Keratinocyte (primary cell): ENCODE measurements at regions not wholly inside any gene's neighbourhood (a gene's known extent, or its start where the extent isn't known, plus 50 kb on each side); places are given as distances from the start of the nearest gene placed in this dataset.

ENCODE experiments used
- DNase-seq: peaks from one replicate; pipeline ENCODE4 v3.0.0-alpha.2; 2011; ENCODE audit warnings: low read depth, missing footprints, low spot score
- FAIRE-seq: peaks from 2 replicates; lab custom pipeline; 2011; peaks lifted over from hg19 to GRCh38; lab: Jason Lieb, UNC
- H2AFZ ChIP-seq: 2 replicates; pipeline ENCODE4 v1.6.0; 2012; ENCODE audit warnings: low read length, control low read depth, inconsistent platforms; ENCODE audit not compliant: control insufficient read depth
- H3K27ac ChIP-seq: 2 replicates; pipeline ENCODE4 v1.5.1; 2011; ENCODE audit warnings: low read length; ENCODE audit not compliant: control insufficient read depth, insufficient read depth
- H3K27me3 ChIP-seq: 3 replicates; pipeline ENCODE4 v1.6.0; 2011; ENCODE audit warnings: low read length; ENCODE audit not compliant: control insufficient read depth, insufficient read depth; ENCODE audit errors: extremely low read depth
- H3K36me3 ChIP-seq, 2 experiments: 2 replicates in 1 of 2; 3 replicates in 1 of 2; pipeline ENCODE4 v1.5.1; 2011; ENCODE audit warnings: low read length in 2 of 2, mild to moderate bottlenecking in 1 of 2; ENCODE audit not compliant: control insufficient read depth in 2 of 2, insufficient read depth in 2 of 2; ENCODE audit errors: extremely low read depth in 1 of 2
- H3K4me1 ChIP-seq: 3 replicates; pipeline ENCODE4 v1.5.1; 2011; ENCODE audit warnings: low read length; ENCODE audit not compliant: control insufficient read depth, insufficient read depth; ENCODE audit errors: extremely low read depth
- H3K4me2 ChIP-seq: 3 replicates; pipeline ENCODE4 v1.6.0; 2011; ENCODE audit warnings: low read depth, low read length; ENCODE audit not compliant: control insufficient read depth, insufficient read depth; ENCODE audit errors: extremely low read depth
- H3K4me3 ChIP-seq, 3 experiments: fragments of 200-600 bp in 1 of 3; sonication (generic) in 1 of 3; 2 replicates in 2 of 3; 3 replicates in 1 of 3; pipeline ENCODE4 v1.5.1; 2011 to 2016; ENCODE audit warnings: low read length in 3 of 3, mild to moderate bottlenecking in 3 of 3, control low read depth in 2 of 3, inconsistent platforms in 1 of 3, low read depth in 1 of 3, mixed read lengths in 1 of 3, mixed run types in 1 of 3, moderate library complexity in 1 of 3; ENCODE audit not compliant: control insufficient read depth in 2 of 3, insufficient read depth in 2 of 3; ENCODE audit errors: extremely low read depth in 1 of 3
- H3K79me2 ChIP-seq: 2 replicates; pipeline ENCODE4 v1.6.0; 2012; ENCODE audit warnings: low read length; ENCODE audit not compliant: control insufficient read depth, insufficient read depth
- H3K9ac ChIP-seq: 3 replicates; pipeline ENCODE4 v1.6.0; 2011; ENCODE audit warnings: low read length; ENCODE audit not compliant: control insufficient read depth, insufficient read depth; ENCODE audit errors: extremely low read depth
- H3K9me1 ChIP-seq: 3 replicates; pipeline ENCODE4 v1.6.0; 2011; ENCODE audit warnings: low read length; ENCODE audit not compliant: control insufficient read depth, insufficient read depth; ENCODE audit errors: extremely low read depth
- H3K9me3 ChIP-seq: 2 replicates; pipeline ENCODE4 v1.5.1; 2012; ENCODE audit warnings: low read depth, low read length; ENCODE audit not compliant: control insufficient read depth
- H4K20me1 ChIP-seq: 3 replicates; pipeline ENCODE4 v1.6.0; 2011; ENCODE audit warnings: low read length; ENCODE audit not compliant: control insufficient read depth, insufficient read depth; ENCODE audit errors: extremely low read depth
- EZH2 ChIP-seq: IDR thresholded peaks from one replicate; pipeline ENCODE4 v1.6.1; 2012; ENCODE audit warnings: inconsistent platforms, mild to moderate bottlenecking, low read length, moderate library complexity
- dilution Hi-C: fragments of 300-500 bp; cut with MboI; formaldehyde crosslinking; loops from one replicate; pipeline ENCODE4 v1.7.0; 2020; ENCODE audit warnings: low sequenced_read_pairs; ENCODE audit not compliant: extremely low pct_ligation_motif_present
- TF ChIP-seq, protein P1 (sequence below), 3 experiments: IDR thresholded peaks in 1 of 3; conservative IDR thresholded peaks in 1 of 3; optimal IDR thresholded peaks in 1 of 3; 2 replicates in 2 of 3; 3 replicates in 1 of 3; pipeline versions ENCODE3 to v1.5.1; 2011; ENCODE audit warnings: low read length in 3 of 3, mild to moderate bottlenecking in 3 of 3, moderate library complexity in 2 of 3, control low read depth in 1 of 3, inconsistent platforms in 1 of 3; ENCODE audit not compliant: insufficient read depth in 2 of 3; ENCODE audit errors: extremely low read depth in 1 of 3

DNA sequence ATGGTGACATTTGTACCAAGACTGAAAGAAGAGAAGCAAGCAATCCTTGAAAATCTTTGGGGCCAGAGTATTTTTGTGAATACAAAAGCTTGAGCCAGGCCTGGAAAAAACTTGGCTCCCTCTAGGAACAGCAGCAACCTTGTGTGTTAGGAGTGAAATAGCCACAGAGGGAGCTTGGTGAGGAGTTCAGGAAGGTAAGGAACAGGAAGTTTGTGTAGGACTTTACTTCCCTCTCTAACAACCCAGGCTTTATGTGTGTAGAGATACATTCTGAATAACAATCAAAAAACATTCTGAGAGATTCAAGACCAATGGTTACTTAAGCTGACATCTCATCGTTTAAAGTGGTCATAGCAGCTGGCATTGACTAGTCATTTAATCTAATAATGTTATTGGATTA is 668.5 kb downstream of the PCDH18 start:
- TF ChIP-seq EZH2: no peak
- TF ChIP-seq, protein P1, sequence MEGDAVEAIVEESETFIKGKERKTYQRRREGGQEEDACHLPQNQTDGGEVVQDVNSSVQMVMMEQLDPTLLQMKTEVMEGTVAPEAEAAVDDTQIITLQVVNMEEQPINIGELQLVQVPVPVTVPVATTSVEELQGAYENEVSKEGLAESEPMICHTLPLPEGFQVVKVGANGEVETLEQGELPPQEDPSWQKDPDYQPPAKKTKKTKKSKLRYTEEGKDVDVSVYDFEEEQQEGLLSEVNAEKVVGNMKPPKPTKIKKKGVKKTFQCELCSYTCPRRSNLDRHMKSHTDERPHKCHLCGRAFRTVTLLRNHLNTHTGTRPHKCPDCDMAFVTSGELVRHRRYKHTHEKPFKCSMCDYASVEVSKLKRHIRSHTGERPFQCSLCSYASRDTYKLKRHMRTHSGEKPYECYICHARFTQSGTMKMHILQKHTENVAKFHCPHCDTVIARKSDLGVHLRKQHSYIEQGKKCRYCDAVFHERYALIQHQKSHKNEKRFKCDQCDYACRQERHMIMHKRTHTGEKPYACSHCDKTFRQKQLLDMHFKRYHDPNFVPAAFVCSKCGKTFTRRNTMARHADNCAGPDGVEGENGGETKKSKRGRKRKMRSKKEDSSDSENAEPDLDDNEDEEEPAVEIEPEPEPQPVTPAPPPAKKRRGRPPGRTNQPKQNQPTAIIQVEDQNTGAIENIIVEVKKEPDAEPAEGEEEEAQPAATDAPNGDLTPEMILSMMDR (optimal IDR thresholded peaks at IDR 0.05 in 1 of 3, IDR thresholded peaks at IDR 0.05 in 1 of 3, conservative IDR thresholded peaks at IDR 0.05 in 1 of 3; ENCODE audit: extremely low read depth in 1 of 3, insufficient read depth in 2 of 3, low read length in 3 of 3): no peak
- Histone ChIP-seq H3K79me2 (no peaks in the 10 kb centered on the region), H3K27me3 (no peaks in the 10 kb centered on the region), H3K9ac (no peak overlapping the region), H3K4me3 (no peak overlapping the region), H2AFZ (peak overlapping the region; percentile 3), H3K4me2 (no peak overlapping the region), H3K27ac (no peak overlapping the region), H3K36me3 (no peaks in the 10 kb centered on the region), H4K20me1 (no peaks in the 10 kb centered on the region), H3K9me1 (no peaks in the 10 kb centered on the region), H3K4me1 (no peaks in the 10 kb centered on the region), H3K9me3 (no peaks in the 10 kb centered on the region)
- no peak for FAIRE-seq
- no peak for DNase-seq
- dilution Hi-C loops: loop anchor here (25.0 kb wide), 1 partner anchor 976 kb away; no protein-coding TSS in a partner anchor

DNA sequence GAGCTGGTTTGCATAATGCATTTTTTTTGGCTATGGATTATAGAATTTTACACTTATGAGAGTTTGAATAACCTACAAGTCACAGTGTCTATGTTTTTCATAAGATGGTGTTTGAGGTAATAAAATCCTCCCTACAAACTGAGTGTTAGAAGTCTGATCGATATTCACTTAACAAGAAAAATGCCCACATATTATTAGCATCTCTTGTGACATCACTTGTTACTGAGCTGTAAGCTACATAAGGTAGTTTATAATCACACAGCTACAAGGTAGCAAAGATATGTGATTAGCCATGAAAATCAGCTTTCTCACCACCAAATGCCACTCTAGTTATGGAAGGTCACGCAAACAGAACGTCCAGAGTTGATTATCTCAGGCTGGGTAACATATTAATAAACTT is 669.6 kb downstream of the PCDH18 start:
- Histone ChIP-seq H3K79me2 (no peaks in the 10 kb centered on the region), H3K9ac (no peak overlapping the region), H3K36me3 (no peaks in the 10 kb centered on the region), H3K4me3 (no peak overlapping the region), H3K9me1 (no peaks in the 10 kb centered on the region), H4K20me1 (no peaks in the 10 kb centered on the region), H3K27me3 (no peaks in the 10 kb centered on the region), H3K27ac (no peak overlapping the region), H2AFZ (no peak overlapping the region), H3K4me1 (no peaks in the 10 kb centered on the region), H3K4me2 (no peak overlapping the region), H3K9me3 (no peaks in the 10 kb centered on the region)
- FAIRE-seq (no peak), DNase-seq (no peak)
- no peak for TF ChIP-seq EZH2
- TF ChIP-seq, protein P1 (optimal IDR thresholded peaks at IDR 0.05 in 1 of 3, IDR thresholded peaks at IDR 0.05 in 1 of 3, conservative IDR thresholded peaks at IDR 0.05 in 1 of 3; ENCODE audit: extremely low read depth in 1 of 3, insufficient read depth in 2 of 3, low read length in 3 of 3): no peak
- dilution Hi-C loops: loop anchor here (25.0 kb wide), 1 partner anchor 975 kb away; no protein-coding TSS in a partner anchor
